ENCODE measurements at regions not wholly inside any gene's neighbourhood (a gene's known extent, or its start where the extent isn't known, plus 50 kb on each side); places are given as distances from the start of the nearest gene placed in this dataset.

GRCh38 chr7:7060828-7061599 lies 121.3 kb upstream of the C1GALT1 start:
- no peak for DNase-seq

- DNase-seq = no peak
Measured at GRCh38 chr7:7077945-7078344, 104.4 kb upstream of the C1GALT1 start.

- DNase-seq = no peak
Measured at GRCh38 chr7:7080802-7081201, 101.5 kb upstream of the C1GALT1 start.

- DNase-seq = no peak
Measured at GRCh38 chr7:7090460-7090859, 91.9 kb upstream of the C1GALT1 start.

- no peak for DNase-seq
Measured at GRCh38 chr7:7098280-7098818, 84.0 kb upstream of the C1GALT1 start.

GRCh38 chr7:7099584-7100014 lies 82.7 kb upstream of the C1GALT1 start:
- no peak for DNase-seq

GRCh38 chr7:7100432-7100849 lies 81.9 kb upstream of the C1GALT1 start:
- DNase-seq = no peak

GRCh38 chr7:7102906-7103305 lies 79.4 kb upstream of the C1GALT1 start:
- DNase-seq = no peak

- DNase-seq = peak in 2 of 5 experiments; percentile 19 to 73
Measured at GRCh38 chr7:7103343-7104313, 78.7 kb upstream of the C1GALT1 start.

GRCh38 chr7:7104314-7104698 lies 78.0 kb upstream of the C1GALT1 start:
- no peak for DNase-seq

- DNase-seq = no peak
Measured at GRCh38 chr7:7104971-7105370, 77.4 kb upstream of the C1GALT1 start.

GRCh38 chr7:7105800-7106582 lies 76.4 kb upstream of the C1GALT1 start:
- DNase-seq = no peak

- no peak for DNase-seq
Measured at GRCh38 chr7:7108931-7109330, 73.4 kb upstream of the C1GALT1 start.

GRCh38 chr7:7109934-7110333 lies 72.4 kb upstream of the C1GALT1 start:
- no peak for DNase-seq

- DNase-seq = no peak
Measured at GRCh38 chr7:7110706-7111105, 71.6 kb upstream of the C1GALT1 start.

GRCh38 chr7:7112868-7113267 lies 69.5 kb upstream of the C1GALT1 start:
- no peak for DNase-seq

- DNase-seq = no peak
Measured at GRCh38 chr7:7114575-7115291, 67.6 kb upstream of the C1GALT1 start.

GRCh38 chr7:7117935-7118586 lies 64.3 kb upstream of the C1GALT1 start:
- DNase-seq = no peak

GRCh38 chr7:7118822-7119221 lies 63.5 kb upstream of the C1GALT1 start:
- no peak for DNase-seq

- DNase-seq = no peak
Measured at GRCh38 chr7:7119729-7120128, 62.6 kb upstream of the C1GALT1 start.

GRCh38 chr7:7122033-7122478 lies 60.3 kb upstream of the C1GALT1 start:
- no peak for DNase-seq

All from T-helper 2 cell (primary cell).